ENCODE measurements at regions not wholly inside any gene's neighbourhood (a gene's known extent, or its start where the extent isn't known, plus 50 kb on each side); places are given as distances from the start of the nearest gene placed in this dataset.

GRCh38 chr13:37277007-37277406 lies 171.5 kb upstream of the CSNK1A1L start:
- no peak overlapping the region for H3K27ac ChIP-seq (ENCODE audit: extremely low read depth, low read depth, low read length)
- H3K4me3 ChIP-seq (ENCODE audit: low read depth, low read length) = no peak overlapping the region
- no peaks in the 10 kb centered on the region for H3K4me1 ChIP-seq (ENCODE audit: control insufficient read depth, insufficient read depth, low read length)
- H3K36me3 ChIP-seq (ENCODE audit: control insufficient read depth in 2 of 2, insufficient read depth in 1 of 2, low read length in 2 of 2) = no peaks in the 10 kb centered on the region
- ChIA-PET CTCF (no interaction called here), POLR2A (no interaction called here)
- no peaks in the 10 kb centered on the region for H3K9me3 ChIP-seq (ENCODE audit: control insufficient read depth, insufficient read depth, low read depth, low read length)
- TF ChIP-seq SCRT1 (tag by site-specific recombination; IDR thresholded peaks at IDR 0.05; ENCODE audit: borderline replicate concordance) = no peak
- TF ChIP-seq ZNF184 (tag by site-specific recombination; IDR thresholded peaks at IDR 0.05) = no peak
- TF ChIP-seq, protein P1, sequence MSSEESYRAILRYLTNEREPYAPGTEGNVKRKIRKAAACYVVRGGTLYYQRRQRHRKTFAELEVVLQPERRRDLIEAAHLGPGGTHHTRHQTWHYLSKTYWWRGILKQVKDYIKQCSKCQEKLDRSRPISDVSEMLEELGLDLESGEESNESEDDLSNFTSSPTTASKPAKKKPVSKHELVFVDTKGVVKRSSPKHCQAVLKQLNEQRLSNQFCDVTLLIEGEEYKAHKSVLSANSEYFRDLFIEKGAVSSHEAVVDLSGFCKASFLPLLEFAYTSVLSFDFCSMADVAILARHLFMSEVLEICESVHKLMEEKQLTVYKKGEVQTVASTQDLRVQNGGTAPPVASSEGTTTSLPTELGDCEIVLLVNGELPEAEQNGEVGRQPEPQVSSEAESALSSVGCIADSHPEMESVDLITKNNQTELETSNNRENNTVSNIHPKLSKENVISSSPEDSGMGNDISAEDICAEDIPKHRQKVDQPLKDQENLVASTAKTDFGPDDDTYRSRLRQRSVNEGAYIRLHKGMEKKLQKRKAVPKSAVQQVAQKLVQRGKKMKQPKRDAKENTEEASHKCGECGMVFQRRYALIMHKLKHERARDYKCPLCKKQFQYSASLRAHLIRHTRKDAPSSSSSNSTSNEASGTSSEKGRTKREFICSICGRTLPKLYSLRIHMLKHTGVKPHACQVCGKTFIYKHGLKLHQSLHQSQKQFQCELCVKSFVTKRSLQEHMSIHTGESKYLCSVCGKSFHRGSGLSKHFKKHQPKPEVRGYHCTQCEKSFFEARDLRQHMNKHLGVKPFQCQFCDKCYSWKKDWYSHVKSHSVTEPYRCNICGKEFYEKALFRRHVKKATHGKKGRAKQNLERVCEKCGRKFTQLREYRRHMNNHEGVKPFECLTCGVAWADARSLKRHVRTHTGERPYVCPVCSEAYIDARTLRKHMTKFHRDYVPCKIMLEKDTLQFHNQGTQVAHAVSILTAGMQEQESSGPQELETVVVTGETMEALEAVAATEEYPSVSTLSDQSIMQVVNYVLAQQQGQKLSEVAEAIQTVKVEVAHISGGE (tag by site-specific recombination; conservative IDR thresholded peaks at IDR 0.05; ENCODE audit: low read depth) = no peak
- TF ChIP-seq ZNF24 (tag by site-specific recombination; IDR thresholded peaks at IDR 0.05) = no peak
- TF ChIP-seq KLF10 (tag by site-specific recombination; IDR thresholded peaks at IDR 0.05) = no peak
- TF ChIP-seq PATZ1 (tag by site-specific recombination; IDR thresholded peaks at IDR 0.05) = no peak
- no peak for TF ChIP-seq ZNF785 (tag by site-specific recombination; IDR thresholded peaks at IDR 0.05)
- TF ChIP-seq SCRT2 (tag by site-specific recombination; IDR thresholded peaks at IDR 0.05) = no peak
- TF ChIP-seq ZNF791 (tag by site-specific recombination; IDR thresholded peaks at IDR 0.05) = no peak
- no peak for TF ChIP-seq YY1 (tag by site-specific recombination; IDR thresholded peaks at IDR 0.05)

DNA sequence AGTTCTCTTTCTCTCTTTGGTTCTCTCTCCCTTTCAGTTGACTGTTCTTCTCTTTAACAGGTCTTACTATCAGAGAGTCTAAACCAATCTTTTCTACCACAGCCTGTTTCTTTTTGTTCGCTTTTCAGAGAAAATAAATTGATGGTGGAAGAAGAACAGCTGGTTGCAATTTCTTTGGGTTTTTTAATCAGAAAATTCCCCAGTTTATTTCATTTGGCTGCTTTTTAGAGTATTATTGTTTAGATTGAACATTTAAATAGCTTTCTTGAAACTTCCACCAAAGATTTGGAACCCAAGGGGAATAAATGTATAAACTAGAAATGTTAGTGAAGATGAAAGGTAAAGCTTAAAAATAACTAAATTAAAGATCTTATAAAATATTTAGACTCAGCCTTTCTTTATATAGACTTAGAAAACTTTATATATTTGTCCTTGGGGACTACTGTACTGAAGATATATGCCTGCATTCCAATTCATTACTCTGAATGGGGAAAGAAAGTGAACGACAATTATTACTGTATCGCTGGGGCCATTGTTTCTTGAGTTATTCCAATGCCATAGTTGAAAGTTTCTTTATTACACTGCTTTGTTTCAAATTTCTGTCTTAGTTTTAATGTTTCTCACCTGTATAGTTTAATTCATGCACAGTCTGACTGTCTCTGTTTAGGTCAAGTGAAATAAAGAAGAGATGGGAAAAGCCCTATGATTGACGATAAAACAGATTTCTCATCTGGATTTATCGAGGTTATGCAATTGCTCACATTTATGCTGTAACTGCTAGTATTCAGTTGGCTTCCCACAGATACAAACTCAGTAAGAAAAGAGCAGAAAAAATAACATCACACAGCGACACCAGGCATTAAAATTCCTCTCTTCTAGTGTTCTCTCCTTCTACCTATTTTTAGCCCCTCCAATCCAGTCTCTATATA lies 169.4 kb upstream of the CSNK1A1L start:
- H3K27ac ChIP-seq (ENCODE audit: extremely low read depth, low read depth, low read length) = no peak overlapping the region
- H3K36me3 ChIP-seq (ENCODE audit: control insufficient read depth in 2 of 2, insufficient read depth in 1 of 2, low read length in 2 of 2) = no peaks in the 10 kb centered on the region
- H3K4me1 ChIP-seq (ENCODE audit: control insufficient read depth, insufficient read depth, low read length) = no peaks in the 10 kb centered on the region
- H3K9me3 ChIP-seq (ENCODE audit: control insufficient read depth, insufficient read depth, low read depth, low read length) = no peaks in the 10 kb centered on the region
- ChIA-PET POLR2A (no interaction called here), CTCF (no interaction called here)
- TF ChIP-seq HOXC10 (CRISPR knock-in tag; IDR thresholded peaks at IDR 0.05) (no peak), ZBTB7A (tag by site-specific recombination; IDR thresholded peaks at IDR 0.05; ENCODE audit: low read depth) (no peak), ZNF768 (tag by site-specific recombination; IDR thresholded peaks at IDR 0.05) (no peak), ZNF660 (tag by site-specific recombination; IDR thresholded peaks at IDR 0.05) (no peak)
- no peak overlapping the region for H3K4me3 ChIP-seq (ENCODE audit: low read depth, low read length)

DNA sequence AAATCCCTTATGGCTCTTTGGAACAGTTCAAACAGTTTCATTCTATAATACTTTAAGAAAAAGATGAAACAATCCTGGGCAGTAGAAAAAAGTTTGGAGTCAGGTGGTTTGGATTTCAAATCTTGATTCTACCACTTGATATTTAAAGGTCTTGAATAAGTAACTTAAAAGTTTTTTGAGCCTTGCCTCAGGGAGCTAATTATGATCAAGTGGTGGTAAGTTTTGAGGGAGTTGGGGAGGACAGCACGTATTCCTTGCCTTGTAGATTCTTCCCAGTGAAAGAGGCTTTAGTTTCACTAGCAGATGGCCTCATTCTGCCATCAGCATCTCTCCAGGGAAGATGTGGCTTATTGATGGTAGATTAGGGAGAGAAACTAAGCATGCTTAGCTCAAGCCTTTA lies 168.4 kb upstream of the CSNK1A1L start:
- H3K27ac ChIP-seq (ENCODE audit: extremely low read depth, low read depth, low read length) = no peak overlapping the region
- ChIA-PET CTCF (no interaction called here), POLR2A (no interaction called here)
- no peaks in the 10 kb centered on the region for H3K36me3 ChIP-seq (ENCODE audit: control insufficient read depth in 2 of 2, insufficient read depth in 1 of 2, low read length in 2 of 2)
- H3K4me1 ChIP-seq (ENCODE audit: control insufficient read depth, insufficient read depth, low read length) = no peaks in the 10 kb centered on the region
- H3K9me3 ChIP-seq (ENCODE audit: control insufficient read depth, insufficient read depth, low read depth, low read length) = no peaks in the 10 kb centered on the region
- TF ChIP-seq ZNF174 (tag by site-specific recombination; IDR thresholded peaks at IDR 0.05) = no peak
- no peak overlapping the region for H3K4me3 ChIP-seq (ENCODE audit: low read depth, low read length)

Measured in HEK293 (cell line).